Body of pancreas (tissue), 4 donors: ENCODE measurements at regions not wholly inside any gene's neighbourhood (a gene's known extent, or its start where the extent isn't known, plus 50 kb on each side); places are given as distances from the start of the nearest gene placed in this dataset.

Source experiments
- POLR2A ChIP-seq, 3 donors: fragments of 450-650 bp; IDR thresholded peaks; one replicate each; pipeline ENCODE4 v1.6.1; 2016; ENCODE audit warnings: antibody characterized with exemption in 3 of 3, mild to moderate bottlenecking in 2 of 3
- TF ChIP-seq, protein P1 (sequence below), 7 experiments: fragments of 450-650 bp in 4 of 7; fragments of 200-600 bp in 3 of 7; sonication (generic) in 3 of 7; IDR thresholded peaks; one replicate each; pipeline ENCODE4 v1.5.1; 2016 to 2019; ENCODE audit warnings: antibody characterized with exemption in 7 of 7

DNA sequence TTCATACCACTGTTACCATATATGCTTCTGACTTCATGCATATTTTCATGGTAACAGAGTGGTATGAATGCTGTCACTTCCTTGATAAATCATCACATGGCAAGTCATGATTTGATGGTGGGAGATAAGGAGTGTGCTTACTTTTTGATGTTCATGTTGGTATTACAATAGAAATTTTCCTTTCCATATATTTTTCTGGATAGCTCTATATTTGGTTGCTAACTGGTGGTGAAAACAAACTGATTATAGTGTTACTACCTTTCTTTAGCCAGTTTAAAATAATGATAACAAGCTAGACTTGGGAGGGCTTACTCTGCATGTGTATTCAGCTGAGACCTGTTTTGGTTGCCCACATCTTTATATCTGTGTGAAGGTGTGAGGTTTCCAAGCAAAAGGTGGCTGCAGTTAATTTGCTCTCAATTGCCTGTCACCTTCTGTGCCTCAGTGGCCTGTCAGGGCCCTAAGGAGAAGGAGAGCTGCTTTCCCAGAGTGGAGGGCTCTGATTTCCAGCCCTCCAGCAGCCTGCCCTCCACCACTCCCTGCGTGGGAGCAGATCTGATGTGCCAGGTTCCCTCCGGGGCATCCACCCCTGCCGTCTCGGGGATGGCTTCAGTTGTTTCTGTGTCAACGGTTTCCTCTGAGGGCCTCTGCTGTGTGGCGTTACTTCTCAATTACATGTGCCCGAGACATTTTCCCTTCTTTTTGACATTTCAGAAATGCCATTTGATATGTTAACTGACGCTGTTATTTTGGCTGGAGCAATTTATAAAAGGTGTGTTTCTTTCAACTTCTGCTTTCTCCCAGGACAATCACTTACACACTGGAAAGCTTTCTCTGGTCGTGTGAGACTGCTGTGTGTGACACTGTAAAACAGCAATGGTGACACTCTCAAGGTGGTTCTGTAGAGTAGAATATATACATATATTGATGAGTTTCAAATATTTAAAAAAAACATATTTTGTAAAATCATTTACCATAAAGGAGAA is 107.7 kb upstream of the KLF6 start:
- TF ChIP-seq POLR2A (IDR thresholded peaks at IDR 0.05): no peak
- TF ChIP-seq, protein P1, sequence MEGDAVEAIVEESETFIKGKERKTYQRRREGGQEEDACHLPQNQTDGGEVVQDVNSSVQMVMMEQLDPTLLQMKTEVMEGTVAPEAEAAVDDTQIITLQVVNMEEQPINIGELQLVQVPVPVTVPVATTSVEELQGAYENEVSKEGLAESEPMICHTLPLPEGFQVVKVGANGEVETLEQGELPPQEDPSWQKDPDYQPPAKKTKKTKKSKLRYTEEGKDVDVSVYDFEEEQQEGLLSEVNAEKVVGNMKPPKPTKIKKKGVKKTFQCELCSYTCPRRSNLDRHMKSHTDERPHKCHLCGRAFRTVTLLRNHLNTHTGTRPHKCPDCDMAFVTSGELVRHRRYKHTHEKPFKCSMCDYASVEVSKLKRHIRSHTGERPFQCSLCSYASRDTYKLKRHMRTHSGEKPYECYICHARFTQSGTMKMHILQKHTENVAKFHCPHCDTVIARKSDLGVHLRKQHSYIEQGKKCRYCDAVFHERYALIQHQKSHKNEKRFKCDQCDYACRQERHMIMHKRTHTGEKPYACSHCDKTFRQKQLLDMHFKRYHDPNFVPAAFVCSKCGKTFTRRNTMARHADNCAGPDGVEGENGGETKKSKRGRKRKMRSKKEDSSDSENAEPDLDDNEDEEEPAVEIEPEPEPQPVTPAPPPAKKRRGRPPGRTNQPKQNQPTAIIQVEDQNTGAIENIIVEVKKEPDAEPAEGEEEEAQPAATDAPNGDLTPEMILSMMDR (IDR thresholded peaks at IDR 0.05): no peak
